SHP77 (cell line): ENCODE measurements at regions not wholly inside any gene's neighbourhood (a gene's known extent, or its start where the extent isn't known, plus 50 kb on each side); places are given as distances from the start of the nearest gene placed in this dataset.

ENCODE experiments used
- DNase-seq, 2 experiments: peaks; one replicate each; lab custom pipeline; 2025; lab: John Stamatoyannopoulos, UW

DNA sequence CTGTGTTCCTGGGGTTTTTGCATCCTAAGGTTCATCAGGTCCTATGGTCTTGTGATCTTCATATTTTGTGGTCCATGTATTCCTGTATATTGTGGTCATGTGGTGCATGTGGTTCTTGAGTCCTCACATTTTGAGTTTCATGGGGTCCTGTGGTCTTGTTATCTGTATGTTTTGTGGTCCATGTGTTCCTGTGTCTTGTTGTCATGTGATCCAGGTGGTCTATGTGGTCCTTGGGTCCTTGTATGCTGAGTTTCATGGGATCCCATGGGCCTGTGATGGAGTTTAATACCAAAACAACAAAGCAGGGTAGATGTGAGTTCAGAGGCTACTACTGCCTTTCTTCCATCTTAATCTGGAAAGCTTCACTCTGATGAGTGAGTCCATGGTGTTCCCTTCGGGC is 166.4 kb downstream of the TMEM18 start:
- DNase-seq: no peak

DNA sequence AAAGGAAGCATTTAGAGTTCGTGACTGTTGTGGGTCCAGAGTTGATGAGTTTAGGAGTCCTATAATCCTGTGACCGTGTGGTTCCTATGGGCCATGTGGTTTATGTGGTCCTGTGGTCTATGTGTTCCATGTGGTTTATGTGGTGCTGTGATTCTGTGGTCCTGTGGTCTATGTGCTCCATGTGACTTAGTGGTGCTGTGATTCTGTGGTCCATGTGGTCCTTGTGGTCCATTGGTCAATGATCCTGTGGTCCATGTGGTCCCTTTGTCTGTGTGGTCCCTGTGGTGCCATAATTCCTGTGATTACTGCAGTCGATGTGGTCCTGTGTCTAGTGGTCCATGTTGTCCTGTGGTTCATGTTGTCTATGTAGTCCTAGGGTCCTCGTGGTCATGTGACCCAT is 167.3 kb downstream of the TMEM18 start:
- DNase-seq: no peak

DNA sequence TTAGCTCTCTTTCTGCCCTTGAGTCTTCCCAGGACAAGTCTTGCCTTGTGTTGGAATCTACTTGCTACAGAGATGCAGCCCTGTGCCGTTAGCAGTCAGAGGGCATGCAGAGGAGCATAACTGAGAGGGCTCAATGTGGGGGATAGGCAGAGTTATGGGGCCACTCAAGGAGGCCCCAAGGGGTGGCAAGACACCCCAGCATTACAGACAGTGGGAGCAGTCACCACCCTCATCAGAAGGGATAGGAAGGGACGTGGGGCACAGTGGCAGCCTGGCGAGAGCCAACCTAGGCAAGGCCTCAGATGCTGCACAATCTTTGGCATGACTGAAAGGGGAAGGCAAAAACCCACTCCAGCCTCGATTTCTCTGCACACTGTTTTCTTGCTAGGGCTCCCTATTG is 169.1 kb downstream of the TMEM18 start:
- DNase-seq: no peak

DNA sequence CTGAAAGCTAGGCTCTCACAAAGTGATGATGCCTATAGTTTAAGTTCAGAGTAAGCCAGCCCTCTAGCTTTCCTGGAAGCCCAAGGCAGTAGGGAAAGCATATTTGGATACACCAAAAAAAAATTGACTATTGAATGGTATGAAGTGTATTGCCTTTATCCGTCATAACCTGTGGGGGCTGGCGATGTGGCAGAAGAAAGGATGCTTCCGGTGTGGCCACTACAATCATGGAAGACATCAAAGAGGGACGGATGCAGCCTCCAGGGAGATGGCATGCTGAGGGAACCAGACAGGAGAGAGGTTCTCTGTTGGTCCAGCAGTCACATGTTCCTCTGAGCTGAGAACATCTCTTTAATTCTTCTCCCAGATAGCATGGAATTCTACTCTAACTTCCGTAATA is 170.3 kb downstream of the TMEM18 start:
- no peak for DNase-seq

DNA sequence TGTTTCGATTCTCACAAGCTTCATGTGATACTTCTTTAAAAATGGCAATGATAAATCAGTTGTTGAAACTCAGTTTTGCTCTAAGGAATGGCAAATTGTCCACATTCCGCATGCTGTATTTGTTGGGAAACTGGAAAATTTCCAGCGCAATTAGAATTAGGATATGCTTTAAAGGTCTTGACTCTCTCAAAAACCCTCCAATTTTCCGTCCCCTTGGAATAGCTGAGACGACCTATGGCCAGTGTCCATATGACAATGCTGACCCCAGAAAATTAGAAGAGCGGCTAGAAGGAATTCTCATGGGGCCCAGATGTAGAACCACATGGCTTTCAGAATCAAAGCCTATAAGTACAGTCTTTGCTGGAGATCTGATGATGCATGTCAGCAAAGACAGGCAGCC is 170.8 kb downstream of the TMEM18 start:
- DNase-seq: no peak

DNA sequence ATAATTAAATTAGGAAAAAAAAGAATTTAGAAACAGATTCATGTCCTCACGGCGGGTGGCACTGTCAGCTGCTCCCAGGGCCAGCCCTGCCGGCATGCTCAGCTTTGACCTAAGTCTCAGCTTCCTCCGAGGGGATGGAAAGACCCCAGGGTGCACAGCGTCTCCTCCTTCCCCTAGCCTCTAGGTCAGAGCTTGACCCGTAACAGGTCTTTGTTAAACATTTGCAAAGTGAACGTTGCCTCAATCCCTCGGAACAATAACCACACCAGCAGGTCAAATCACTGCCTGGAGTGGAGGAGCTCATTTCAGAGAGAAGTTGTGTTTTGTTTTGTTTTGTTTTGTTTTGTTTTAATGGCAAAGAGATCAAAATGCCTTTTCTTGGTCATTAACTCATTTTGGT is 171.3 kb downstream of the TMEM18 start:
- no peak for DNase-seq

DNA sequence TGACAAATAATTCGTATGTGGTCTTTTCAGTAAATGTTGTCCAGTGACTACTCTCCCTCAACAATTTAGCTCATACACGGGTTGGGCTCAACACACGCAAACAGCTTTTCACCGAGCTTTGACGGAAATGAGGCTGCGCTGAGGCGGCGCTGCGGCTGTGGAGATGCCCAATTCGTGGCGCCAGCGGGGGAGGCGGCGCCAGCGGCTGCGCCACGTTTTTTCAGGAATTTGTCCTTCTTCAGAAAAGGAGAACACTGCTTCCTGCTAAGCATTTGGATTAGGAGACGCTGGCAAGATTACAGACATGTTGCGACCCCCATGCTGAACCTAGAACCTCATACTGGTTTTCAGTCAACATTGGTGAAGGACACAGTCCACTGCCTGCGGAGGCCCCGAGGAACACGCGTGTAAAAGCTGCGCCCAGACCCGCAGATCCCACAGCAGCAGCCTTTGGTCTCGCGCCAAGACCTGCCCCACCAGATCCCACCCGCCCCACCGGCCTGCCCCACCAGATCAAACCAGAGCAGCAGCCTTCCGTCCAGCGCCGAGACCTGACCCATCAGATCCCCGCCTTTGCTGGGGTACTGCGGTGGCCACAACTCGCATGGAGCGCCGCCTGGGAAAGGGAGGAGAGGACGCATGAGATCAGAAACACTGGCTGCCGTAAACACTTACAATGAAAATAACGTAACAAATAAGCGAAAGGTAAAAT is 173.8 kb downstream of the TMEM18 start:
- no peak for DNase-seq

DNA sequence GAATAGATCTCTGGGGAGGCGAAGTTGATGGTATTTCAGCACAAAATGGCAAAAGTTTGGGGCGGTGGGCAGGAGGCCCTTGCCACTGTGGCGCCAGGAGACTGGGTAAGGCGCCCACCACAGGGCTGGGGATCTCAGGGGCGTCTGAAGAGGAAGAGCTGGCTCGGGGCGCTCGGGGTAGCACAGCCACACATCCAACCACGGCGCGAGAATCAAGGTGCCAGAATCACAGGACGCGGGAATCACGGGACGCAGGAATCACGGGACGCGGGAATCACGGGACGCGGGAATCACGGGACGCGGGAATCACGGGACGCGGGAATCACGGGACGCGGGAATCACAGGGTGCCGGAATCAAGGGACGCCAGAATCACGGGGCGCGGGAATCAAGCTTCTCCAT is 174.4 kb downstream of the TMEM18 start:
- no peak for DNase-seq

DNA sequence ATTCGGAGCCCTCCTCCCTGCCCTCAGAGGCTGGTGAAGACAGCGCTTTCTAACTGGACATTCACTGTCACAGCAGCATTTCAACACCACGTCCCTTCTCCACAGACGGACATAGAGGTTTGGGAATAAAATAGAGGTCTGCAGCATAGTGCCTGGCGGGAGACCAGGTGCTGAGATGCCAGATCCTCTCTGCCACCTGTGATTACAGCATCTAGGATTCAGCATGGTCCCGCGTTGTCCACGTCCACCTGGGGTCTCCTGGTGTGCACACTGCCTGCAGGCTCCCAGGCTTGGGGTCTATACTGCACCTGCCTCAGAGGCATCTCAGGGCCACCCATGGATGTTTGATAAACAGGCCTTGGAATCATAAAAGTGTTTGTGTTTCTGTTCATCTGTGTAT is 175.5 kb downstream of the TMEM18 start:
- DNase-seq: no peak

DNA sequence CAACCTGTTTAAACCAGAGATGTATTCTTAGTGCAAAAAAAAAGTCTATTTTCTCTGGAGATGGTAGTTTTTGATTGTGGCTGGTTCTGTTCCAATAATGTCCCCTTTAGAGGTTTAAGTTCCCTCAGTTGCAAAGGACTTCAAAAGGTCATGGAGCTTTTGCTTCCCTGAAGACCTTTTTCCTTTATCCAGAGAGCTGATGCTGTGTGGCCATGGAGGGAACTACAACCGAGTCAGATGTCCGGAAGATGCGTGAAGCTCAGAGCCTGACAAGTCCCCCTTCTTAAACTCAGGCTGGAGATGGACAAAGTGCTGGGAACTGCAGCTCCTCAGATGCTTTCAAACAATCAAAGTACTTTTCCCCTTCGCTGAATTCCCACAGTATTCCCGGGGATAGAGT is 176.1 kb downstream of the TMEM18 start:
- DNase-seq: no peak

DNA sequence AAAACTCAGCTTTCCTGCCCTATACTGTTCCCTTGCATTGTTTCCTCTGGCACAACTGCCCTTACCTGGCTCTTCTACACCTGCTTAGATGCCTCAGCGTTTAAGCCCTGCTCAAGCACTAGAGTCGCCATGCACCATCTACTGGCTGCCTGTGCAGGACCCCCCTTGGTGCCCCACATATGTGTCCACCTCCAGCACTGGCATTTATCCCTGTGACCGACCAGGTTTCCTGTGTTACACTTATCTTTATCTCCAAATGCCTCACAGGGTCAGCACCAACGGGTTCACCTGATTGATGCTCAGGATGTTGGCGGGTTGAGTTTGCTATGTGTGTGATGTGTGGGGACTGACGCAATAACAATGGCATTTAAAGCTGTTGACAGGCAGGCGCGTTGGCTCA is 177.5 kb downstream of the TMEM18 start:
- no peak for DNase-seq

DNA sequence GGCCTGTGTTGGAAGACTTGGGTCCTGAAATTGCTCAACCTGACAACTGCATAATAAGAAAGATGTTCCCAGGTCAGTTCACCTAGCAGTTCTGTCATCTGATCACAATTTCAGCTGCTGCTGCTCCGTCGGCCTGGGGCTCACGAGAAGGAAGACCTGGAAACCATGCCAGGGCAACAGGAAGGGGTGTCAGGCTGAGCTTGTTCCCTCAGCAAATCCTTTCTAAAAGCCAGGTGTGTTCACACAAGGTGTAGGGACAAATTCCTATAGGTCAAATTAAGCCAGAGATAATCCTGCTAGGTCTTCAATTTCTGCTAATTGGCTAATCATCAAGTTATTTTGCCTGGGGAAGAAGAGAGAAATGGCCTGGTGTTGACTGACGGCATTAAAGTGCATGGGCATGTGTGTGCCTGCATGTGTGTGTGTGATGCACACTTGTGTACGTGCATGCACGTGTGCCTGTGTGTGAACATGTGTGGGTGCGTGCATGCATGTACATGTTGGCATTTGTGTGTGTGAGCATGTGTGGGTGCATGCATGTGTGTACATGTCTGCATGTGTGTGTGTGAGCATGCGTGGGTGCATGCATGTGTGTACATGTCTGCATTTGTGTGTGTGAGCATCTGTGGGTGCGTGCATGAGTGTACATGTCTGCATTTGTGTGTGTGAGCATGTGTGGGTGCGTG is 178.6 kb downstream of the TMEM18 start:
- no peak for DNase-seq

DNA sequence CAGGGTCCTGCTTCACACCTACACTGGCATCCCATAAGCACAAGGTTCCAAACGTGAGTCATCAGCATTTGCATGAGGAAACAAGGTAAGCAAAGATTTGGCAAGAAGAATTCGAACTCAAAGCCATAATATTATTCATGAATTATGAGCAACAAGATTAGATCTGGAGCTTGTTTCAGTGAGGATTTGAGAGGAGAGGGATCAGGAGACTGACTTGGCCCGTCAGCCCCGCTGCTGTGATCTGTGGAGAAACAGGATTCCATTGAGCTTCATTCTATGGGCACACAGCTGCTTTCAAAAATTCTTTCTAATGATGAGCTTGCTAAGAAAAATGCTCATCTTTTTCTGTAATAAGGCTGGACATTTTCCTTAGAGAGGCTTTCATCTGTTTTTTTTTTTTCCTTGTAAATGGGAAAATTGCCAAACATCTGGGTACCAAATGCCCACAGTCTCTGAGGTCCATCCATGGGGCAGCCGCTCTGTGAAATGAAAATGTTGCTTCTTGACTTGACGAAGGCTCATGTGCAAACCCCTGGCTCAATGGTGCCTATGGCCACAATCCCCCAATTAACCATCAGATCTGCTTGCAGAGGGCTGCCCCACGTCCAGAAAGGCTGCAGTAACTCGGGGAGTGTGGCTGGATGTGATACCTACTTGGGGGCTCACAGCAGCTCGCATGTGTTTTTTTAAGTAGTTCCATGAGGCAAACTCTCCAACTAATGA is 179.3 kb downstream of the TMEM18 start:
- no peak for DNase-seq

DNA sequence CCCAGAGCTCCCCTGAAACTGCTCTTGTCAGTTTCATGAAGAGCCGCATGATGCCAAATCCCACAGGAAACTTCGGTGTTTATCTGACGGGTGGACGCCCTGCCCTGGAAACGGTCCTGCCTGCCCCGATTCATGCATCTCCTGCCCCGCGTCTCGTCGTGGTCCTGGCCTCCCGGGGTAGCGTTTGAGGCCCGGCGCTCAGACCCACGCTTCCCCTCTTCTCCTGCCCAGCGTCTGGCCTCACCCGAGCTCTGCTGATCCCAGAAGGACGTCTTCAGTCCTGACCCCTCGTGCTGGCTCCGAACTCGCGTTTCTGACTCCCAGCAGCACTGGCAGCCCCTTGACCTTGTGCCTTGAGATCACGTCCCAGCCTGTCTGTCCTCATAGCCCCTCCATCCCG is 180.5 kb downstream of the TMEM18 start:
- DNase-seq: no peak

DNA sequence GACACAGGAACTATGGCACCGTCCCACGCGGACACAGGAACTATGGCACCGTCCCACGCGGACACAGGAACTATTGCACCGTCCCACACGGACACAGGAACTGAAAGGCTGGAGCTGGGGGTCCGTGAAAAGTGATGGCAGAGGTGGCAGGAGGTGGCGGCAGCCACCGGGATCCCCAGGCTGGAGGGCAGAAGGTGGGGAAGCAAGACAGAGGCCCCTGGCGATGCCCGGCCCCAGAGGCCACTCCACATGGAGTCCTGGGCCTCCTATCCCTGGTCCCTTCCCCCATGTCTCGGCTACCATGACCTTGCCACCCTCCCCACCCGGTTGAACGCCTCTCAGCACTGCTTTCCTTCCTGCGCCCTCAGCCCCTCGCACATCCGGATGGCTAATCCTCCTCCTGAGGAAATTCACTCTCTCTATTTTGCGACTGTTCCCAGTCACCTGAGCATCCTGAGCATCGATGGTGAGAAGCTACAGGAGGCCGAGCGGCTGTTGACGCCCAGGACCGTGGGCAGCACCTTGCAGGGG is 181.4 kb downstream of the TMEM18 start:
- DNase-seq: no peak

DNA sequence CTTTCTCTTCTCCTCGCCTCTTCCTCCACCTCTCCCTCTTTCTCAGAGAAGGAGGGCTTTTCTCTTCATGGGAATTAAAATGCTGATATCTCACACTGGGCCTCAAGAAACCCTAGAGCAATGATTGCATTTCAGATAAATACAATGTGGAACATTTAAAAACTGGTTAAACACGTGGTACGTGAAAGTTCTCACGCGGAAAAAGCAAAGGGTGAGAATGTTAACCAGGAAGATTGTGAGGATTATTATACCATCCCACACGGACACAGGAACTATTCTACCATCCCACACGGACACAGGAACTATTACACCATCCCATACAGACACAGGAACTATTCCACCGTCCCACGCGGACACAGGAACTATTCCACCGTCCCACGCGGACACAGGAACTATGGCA is 182.4 kb downstream of the TMEM18 start:
- DNase-seq: no peak

DNA sequence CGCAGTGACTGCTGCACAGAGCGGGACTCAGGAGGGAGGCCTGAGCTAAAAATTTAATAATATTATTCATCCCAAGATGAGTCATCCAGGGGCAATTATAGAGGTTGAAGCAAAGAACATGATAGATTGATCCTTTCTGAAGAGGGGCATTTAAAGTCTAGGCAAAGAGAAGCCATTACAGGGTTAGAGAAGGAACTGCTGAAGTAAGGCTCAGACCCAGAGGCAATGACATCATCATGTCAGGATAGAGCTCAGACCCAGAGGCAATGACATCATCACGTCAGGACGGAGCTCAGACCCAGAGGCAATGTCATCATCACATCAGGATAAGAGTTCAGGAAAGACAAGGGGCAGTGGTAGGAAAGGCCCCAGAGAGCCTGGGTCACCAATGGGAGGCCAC is 184.0 kb downstream of the TMEM18 start:
- DNase-seq: no peak

DNA sequence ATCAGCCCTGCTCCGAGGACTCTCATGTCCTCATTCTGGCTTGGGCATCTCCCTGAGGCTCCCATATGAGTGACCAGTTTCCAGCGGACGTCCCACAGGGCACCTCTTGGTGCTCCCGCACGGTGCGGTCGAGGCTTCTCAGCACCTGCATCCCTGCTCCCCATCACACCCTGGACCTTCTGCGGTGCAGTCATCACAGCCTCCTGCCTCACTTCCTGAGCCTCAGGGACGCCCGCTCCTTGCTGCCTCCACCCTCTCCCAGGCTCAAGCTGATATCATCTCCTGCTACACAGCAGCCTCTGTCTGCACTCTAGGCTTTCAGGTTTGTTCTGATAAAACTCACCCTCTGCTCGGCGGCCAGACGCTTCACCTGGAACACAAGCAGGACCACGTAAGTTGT is 185.0 kb downstream of the TMEM18 start:
- DNase-seq: no peak

DNA sequence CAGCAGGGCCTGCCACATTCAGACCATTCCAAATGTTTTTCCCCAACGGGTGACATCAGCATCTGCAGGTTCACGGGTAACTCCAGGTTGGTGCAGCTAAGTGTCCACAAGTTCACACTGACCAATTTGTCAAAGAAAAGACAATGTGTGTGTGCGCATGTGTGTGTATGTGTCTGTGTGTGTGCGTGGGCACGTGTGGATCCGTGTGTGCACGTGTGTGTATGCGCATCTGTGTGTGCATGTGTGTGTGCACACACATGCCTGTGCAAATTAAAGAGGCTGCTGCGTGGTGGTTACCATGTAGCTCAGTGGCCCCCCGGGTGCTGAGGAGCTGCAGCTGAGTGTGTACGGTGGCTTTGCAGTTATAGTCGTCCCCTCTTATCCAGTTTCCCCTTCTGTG is 187.4 kb downstream of the TMEM18 start:
- DNase-seq: no peak

DNA sequence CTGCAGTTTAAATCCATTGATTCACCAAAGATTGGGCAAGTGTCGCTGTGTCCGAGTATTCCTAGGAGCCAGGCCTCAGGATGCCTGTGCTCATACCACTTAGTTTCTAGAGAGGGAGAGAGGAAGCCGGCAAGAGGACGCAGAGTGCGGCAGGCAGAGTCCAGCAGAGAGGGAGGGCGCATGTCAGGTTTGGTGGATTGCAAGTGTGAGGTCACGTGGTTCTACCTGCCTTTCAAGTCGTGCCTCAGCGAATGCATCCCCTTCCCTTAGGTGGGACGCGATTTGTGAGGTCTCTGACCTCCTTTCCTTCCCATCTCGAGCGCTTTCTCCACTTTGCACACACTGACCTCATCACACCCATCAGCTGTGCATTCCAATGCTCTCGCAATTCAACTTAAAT is 188.1 kb downstream of the TMEM18 start:
- DNase-seq: no peak

DNA sequence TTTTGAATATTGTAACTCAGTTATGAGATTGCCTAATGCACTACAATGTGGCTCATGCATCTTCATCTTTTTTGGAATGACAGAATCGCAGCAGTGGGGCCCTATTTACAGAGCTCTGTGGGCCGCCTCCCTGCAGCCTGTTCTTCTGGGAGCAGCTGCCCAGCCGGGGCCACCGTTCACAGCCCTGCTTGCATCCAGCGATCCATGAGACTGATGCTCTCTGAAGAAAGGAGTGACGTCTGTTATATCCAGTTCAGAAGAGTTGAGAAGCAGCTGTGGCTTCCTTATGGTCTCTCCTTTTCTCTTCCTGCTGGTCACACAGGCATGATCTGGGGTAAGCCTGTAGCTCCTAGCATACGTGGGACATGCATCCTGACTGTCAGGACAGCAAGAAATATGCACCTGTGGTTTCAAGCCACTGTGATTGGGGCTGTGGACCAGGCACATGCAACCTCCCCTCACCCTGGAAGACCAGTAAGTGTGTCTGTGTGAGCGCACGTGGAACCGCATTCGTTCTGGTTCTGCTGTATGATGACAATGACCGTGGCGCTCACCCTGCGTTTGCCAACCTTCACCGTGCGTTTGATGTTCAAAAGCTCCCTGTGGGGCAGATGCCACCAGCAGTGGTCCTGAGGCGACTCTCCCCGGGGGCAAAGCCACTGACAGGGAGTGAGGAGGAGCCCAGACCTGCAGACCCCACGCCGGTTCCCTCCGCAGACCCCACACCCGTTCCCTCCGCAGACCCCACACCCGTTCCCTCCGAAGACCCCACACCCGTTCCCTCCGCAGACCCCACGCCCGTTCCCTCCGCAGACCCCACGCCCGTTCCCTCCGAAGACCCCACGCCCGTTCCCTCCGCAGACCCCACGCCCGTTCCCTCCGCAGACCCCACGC is 189.8 kb downstream of the TMEM18 start:
- no peak for DNase-seq

DNA sequence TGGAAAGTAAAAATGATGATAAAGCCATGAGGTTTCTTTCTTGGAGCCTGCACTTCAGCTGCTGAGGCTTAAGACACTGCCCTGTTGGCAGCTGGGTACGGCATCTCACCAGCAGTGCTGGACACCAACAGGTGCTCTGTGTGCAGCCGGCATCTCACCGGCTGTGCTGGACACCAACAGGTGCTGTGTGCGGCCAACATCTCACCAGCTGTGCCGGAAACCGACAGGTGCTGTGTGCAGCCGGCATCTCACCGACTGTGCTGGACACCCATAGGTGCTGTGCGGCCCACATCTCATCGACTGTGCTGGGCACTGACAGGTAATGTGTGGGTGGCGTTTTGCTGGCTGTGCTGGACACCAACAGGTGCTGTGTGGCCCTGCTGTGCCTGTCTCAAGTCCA is 190.8 kb downstream of the TMEM18 start:
- DNase-seq: peak in 1 of 2 experiments; percentile 17
